Endometrium (tissue), 2 donors: ENCODE measurements at regions not wholly inside any gene's neighbourhood (a gene's known extent, or its start where the extent isn't known, plus 50 kb on each side); places are given as distances from the start of the nearest gene placed in this dataset.

Experiments
- FAIRE-seq: peaks from 2 replicates; lab custom pipeline; 2012; peaks lifted over from hg19 to GRCh38; lab: Jason Lieb, UNC
- donor health status: control.
- donor health status: control.

GRCh38 chr18:21162786-21163185 lies 51.2 kb upstream of the ROCK1 start:
- FAIRE-seq: no peak

- peak; percentile 12 for FAIRE-seq
Measured at GRCh38 chr18:21163647-21164547, 52.3 kb upstream of the ROCK1 start.

GRCh38 chr18:21164548-21165095 lies 53.0 kb upstream of the ROCK1 start:
- peak; percentile 46 for FAIRE-seq

- FAIRE-seq: no peak
Measured at GRCh38 chr18:21167641-21168377, 56.2 kb upstream of the ROCK1 start.

GRCh38 chr18:21168880-21169279 lies 57.3 kb upstream of the ROCK1 start:
- no peak for FAIRE-seq

GRCh38 chr18:21177822-21178221 lies 64.2 kb upstream of the GREB1L start:
- no peak for FAIRE-seq

- no peak for FAIRE-seq
Measured at GRCh38 chr18:21179590-21180220, 62.3 kb upstream of the GREB1L start.

- no peak for FAIRE-seq
Measured at GRCh38 chr18:21180588-21180987, 61.4 kb upstream of the GREB1L start.

GRCh38 chr18:21181766-21182165 lies 60.3 kb upstream of the GREB1L start:
- no peak for FAIRE-seq

GRCh38 chr18:21183670-21184069 lies 58.4 kb upstream of the GREB1L start:
- FAIRE-seq: no peak

GRCh38 chr18:21184396-21184996 lies 57.5 kb upstream of the GREB1L start:
- no peak for FAIRE-seq

GRCh38 chr18:21187886-21188285 lies 54.1 kb upstream of the GREB1L start:
- no peak for FAIRE-seq

GRCh38 chr18:21191596-21192307 lies 50.3 kb upstream of the GREB1L start:
- no peak for FAIRE-seq
